Motor neuron (in vitro differentiated cells): ENCODE measurements at regions not wholly inside any gene's neighbourhood (a gene's known extent, or its start where the extent isn't known, plus 50 kb on each side); places are given as distances from the start of the nearest gene placed in this dataset.

Experiments used
- ATAC-seq, 8 experiments: fragments of 200-7000 bp; cut with Tn5 transposase; replicated peaks in 6 of 8; 2 replicates each; pipeline ENCODE4 v1.8.0; 2021; ENCODE audit warnings: mild to moderate bottlenecking in 8 of 8, moderate library complexity in 8 of 8
- H3K27ac ChIP-seq, 2 donors: fragments of 250-450 bp; sonication (Bioruptor Pico); 2 replicates each; pipeline ENCODE4 v1.9.0; 2021; ENCODE audit warnings: antibody characterized with exemption in 2 of 2, mild to moderate bottlenecking in 2 of 2, moderate library complexity in 1 of 2
- H3K4me1 ChIP-seq, 2 donors: fragments of 250-450 bp; sonication (Bioruptor Pico); replicated peaks in 1 of 2; 2 replicates each; pipeline ENCODE4 v1.6.1; 2021; ENCODE audit warnings: antibody characterized with exemption in 2 of 2, mild to moderate bottlenecking in 2 of 2, moderate library complexity in 1 of 2
- H3K4me3 ChIP-seq, 5 donors: fragments of 250-450 bp; sonication (Bioruptor Pico); 2 replicates each; pipeline ENCODE4 v1.9.0; 2021; ENCODE audit warnings: antibody characterized with exemption in 5 of 5, mild to moderate bottlenecking in 5 of 5, moderate library complexity in 4 of 5
- WGBS, 10 experiments: fragments of 450-650 bp; shearing (Covaris generic); methylation state at CpG; one replicate each; pipeline ENCODE4 v1.0.0; 2022; 5-methylcytosine and 5-hydroxymethylcytosine counted together
- in situ Hi-C, 9 experiments: fragments of 400-800 bp; cut with MboI; loops; one replicate each; pipeline ENCODE4 v1.15.0; 2021; ENCODE audit warnings: low sequenced_read_pairs in 9 of 9, low pct_unique_long_range_greater_than_20kb in 2 of 9; ENCODE audit not compliant: unreplicated experiment in 9 of 9

DNA sequence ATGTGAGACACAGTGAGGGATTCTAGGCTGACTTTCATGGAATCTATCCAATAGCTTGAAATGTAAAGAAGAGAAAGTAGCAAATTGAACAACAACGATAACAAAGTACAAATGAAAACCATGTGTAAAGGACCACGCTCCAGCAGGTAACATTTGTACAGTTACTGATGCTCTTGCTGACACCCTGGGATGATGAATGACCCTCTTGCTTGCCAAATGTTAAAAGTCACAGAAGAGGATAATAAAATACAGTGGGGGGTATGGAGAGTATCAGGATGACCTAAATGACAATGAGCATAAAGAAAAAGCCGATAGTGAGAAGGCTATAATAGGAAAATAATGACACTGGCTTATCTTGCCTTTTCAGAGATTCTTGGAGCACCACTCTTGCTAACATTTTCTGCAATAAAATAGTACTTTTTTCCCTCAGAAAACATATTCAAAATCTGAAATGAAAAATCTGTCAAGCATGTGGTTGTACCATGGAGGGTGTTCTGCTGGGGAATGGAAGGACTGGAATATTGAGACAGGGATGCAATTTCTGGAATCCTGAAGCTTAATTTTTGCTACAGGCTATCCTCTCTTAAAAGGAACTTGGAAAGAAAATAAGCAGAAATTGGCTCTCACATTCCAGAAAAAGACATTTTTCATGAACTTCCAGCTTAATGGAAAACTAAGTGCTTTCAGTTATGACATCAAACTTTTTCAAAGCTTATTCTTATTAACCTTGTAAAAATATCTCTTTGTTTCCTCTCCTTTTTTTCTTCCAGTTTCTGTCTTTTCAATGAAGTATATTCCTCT, 303.2 kb upstream of the GHITM start:
- H3K27ac ChIP-seq, result no peak overlapping the region
- in situ Hi-C loops, result no loop called here
- H3K4me3 ChIP-seq, result no peak overlapping the region
- H3K4me1 ChIP-seq, result no peaks in the 10 kb centered on the region
- no peak for ATAC-seq
- 4 to 89% (median 63%) methylated on average over 2 to 3 of the region's 3 CpGs; no CpG with 5 or more reads in 1 of the 10 experiments for WGBS, 10 experiments

DNA sequence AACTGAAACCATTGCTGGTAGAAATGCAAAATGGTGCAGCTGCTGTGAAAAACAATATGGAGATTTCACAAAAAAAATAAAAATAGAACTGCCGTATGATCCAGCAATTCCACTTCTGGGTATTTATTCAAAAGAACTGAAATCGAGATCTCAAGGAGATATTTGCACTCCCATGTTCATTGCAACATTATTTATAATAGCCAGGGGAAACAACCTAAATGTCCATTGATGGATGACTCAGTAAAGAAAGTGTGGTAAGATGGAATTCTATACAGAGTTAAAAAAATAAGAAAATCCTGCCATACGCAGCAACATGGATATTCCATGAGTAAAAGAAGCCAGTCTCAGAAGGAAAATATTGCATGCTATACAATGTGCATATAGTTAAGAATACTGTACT, 290.6 kb upstream of the GHITM start:
- peak in 2 of 8 experiments; percentile 37 to 40 for ATAC-seq
- WGBS, 10 experiments, result 0 to 100% (median 58%) methylated on average over 1 to 3 of the region's 3 CpGs

DNA sequence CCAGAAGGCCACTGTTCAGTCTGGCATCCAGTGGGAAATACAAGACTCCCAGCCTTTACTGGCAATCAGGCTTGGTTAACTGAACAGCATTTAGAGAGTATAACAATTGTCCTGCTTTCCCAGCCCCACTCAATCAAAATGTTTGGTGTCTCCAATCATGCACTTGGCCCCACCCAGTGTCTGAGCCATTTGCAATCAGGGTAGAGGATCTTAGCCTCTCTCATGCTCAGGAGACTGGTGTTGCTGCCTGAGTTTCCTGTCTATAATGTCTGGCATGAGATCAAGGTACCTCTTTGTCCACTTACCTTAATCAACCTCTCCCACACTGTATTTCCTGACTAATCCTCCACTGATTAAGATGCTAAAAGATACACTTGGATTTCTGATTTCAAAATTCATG, 290.2 kb upstream of the GHITM start:
- in situ Hi-C loops, result no loop called here

More for the DNA sequence above, 290.6 kb upstream of the GHITM start:
- Histone ChIP-seq H3K4me3 (no peak overlapping the region), H3K4me1 (no peaks in the 10 kb centered on the region), H3K27ac (no peak overlapping the region)
- in situ Hi-C loops, result no loop called here

DNA sequence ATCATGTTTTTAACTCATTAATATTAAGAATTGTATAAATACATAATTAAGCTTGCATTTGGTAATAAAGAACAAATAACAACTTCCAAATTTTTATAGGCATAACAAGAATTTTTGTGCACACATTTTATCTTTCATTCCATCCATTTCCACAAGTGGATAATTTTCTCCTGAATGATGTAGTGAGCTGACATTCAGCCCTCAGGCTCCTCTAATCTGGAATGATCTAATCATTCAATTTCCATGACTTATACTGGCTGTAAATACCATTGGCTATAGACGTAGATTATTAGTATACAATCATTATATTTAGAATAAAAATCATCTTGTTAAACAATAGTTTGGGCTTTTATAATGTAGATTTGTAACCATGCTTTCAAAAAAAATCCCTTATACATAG, 287.2 kb upstream of the GHITM start:
- no peak overlapping the region for H3K4me3 ChIP-seq
- in situ Hi-C loops, result loop anchor here in 1 of 9 experiments (25.0 kb wide), 1 partner anchor 1040 kb away; no protein-coding TSS in a partner anchor
- H3K4me1 ChIP-seq, result no peaks in the 10 kb centered on the region
- no peak for ATAC-seq
- no peak overlapping the region for H3K27ac ChIP-seq
- 11 to 100% (median 65%) methylated on average over 1 of the region's 1 CpG; no CpG with 5 or more reads in 2 of the 10 experiments for WGBS, 10 experiments

More for the DNA sequence above, 290.2 kb upstream of the GHITM start:
- no peak overlapping the region for H3K4me3 ChIP-seq
- no peaks in the 10 kb centered on the region for H3K4me1 ChIP-seq
- H3K27ac ChIP-seq, result no peak overlapping the region
- ATAC-seq, result peak in 2 of 8 experiments; percentile 51 to 54

DNA sequence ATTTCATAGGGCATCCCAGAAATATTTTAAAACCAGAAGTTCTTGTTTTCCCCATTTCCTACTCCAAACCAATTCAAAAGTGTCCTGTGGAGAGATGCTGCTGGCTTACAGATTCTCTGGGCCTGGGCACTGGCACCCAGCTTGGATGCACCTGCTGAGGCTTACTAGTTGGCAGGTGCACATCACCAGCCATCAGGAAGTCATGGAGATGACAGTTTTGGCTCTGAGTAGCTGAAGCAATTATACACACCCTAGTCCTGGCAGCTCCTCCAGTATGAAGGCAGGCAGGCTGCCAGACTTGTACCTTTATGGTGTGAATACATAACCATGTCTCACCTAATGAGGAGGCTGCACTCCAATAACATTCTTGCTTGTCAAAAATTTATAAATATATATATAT, 276.6 kb upstream of the GHITM start:
- Histone ChIP-seq H3K4me1 (peaks cover 0 to 9% of the 10 kb centered on the region in 2 donors), H3K4me3 (no peak overlapping the region), H3K27ac (no peak overlapping the region)
- in situ Hi-C loops, result loop anchor here in 1 of 9 experiments (25.0 kb wide), 1 partner anchor 1050 kb away; no protein-coding TSS in a partner anchor
- ATAC-seq, result no peak

DNA sequence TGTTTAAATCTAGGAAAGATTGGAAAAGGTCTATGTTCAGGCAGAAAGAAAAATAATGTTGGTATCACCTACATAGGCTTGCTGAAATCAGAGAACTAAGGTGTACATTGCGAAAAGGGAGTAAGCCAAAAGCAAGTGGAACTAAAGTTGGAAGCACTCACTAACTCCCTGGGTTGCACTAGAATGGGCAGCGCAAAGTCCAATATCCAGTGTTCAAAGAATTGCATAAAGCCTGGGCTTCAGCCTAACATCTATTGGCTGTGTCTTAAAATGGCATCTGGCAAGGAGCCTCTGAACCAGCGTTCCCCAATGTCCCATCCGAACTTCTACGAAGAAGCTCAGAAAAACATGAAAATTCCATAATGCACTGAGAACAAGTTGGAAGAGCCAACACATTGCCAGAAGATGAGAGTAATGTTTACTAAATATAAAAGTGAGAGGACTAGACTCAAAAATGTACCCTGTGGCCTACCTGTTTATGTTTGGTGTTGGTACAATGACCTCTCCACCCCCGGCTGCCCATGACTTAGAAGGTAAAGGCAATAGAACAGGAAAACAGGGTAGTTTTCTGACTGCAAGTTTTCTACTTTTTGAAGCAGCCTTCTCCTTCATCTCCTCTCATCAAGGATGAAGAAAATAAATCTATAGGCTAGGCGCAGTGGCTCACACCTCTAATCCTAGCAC, 275.9 kb upstream of the GHITM start:
- in situ Hi-C loops, result loop anchor here in 1 of 9 experiments (25.0 kb wide), 1 partner anchor 1051 kb away; no protein-coding TSS in a partner anchor
- H3K4me3 ChIP-seq, result no peak overlapping the region
- ATAC-seq, result no peak
- no peak overlapping the region for H3K27ac ChIP-seq
- H3K4me1 ChIP-seq, result peaks cover 0 to 9% of the 10 kb centered on the region in 2 donors
- WGBS, 10 experiments, result 10 to 100% (median 91%) methylated on average over 1 to 7 of the region's 7 CpGs

DNA sequence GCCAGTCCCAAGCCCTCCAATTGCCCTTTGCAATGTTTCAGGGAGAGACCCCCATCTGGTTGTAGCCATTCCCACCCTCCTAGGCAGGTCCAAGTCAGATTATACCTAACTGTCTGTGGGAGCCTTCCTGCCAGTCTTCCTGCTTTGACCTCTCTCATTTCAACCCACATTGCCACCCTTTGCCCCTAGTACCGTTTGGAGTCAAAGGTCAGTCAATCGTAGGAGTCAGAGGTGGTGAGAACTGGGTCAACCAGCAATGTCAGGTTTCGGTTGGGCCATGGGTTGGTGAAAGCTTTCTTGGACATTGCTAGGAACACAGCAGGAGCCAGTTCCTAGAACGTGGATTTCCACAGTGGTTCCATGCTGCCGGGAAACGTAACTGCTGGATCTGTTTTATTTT, 269.4 kb upstream of the GHITM start:
- 8 to 95% (median 87%) methylated on average over 3 to 6 of the region's 6 CpGs; no CpG with 5 or more reads in 5 of the 10 experiments for WGBS, 10 experiments
- Histone ChIP-seq H3K27ac (no peak overlapping the region), H3K4me3 (no peak overlapping the region), H3K4me1 (peaks cover 0 to 18% of the 10 kb centered on the region in 2 donors)
- ATAC-seq, result no peak
- in situ Hi-C loops, result loop anchor here in 1 of 9 experiments (25.0 kb wide), 1 partner anchor 1058 kb away; no protein-coding TSS in a partner anchor

DNA sequence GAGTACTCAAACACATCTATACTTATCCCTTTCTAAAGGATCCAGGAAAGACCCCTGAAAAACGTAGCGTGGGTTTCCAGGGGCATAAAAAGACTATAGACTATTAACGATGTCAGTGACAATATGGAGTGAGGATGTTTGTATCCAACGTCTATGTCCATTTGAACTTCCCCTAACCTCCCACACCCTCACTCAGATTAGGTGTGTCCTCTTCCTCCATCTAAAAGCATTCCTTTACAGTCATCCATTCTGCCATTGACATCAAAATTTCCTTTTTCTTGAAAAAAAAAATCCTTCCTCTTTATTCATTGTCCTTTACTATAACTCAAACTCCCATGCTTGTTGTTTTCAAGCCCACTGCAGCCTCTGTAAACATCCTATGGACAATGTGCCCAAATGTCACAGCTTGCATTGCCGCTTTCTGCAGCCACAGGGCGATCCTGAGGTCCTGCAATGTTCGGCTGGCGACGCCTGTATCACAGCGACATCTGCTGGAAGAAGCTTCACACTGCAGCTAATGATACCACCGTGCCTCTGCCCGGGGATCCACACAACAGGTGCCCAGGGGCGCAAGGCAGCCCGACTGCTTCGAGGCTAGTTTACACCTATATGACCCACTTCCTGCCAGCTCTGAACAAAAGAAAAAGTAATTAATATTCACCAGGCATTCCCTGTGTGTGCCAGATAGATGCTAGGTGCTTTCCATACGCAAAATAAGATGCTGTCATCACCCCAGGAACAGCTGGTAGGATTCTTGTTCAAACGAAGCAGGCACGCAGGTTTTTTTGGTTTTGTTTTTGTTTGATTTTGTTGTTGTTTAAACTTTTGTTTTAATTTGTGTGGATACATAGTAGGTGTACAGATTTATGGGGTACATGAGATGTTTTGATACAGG, 267.9 kb upstream of the GHITM start:
- WGBS, 10 experiments, result 0 to 52% (median 31%) methylated on average over 2 to 13 of the region's 18 CpGs; no CpG with 5 or more reads in 1 of the 10 experiments
- in situ Hi-C loops, result loop anchor here in 1 of 9 experiments (25.0 kb wide), 1 partner anchor 1059 kb away; no protein-coding TSS in a partner anchor

DNA sequence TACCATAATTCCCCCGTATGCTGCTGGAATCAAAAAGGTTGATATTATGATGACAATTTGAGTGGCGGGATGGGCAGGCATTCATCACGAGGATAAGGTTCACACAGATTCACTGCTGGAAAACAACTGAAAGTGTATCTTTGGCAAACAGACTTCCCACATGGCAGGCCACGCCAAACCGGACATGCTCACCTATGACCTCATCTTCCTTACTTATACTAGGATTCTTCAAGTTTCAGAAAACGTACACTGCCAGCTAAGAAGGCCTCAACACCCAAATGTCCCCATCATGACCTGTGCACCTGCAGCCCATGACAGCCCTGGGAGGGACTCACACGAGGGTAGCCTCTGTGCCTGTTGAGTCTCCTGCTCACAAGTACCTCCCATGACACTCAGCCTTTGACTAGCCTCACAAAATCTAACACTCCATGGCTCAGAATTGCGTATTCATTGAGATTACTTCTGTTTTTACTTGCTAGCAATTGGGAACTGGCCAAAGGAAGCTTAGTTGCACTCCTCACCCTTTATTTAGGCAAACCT, 259.0 kb upstream of the GHITM start:
- no peak overlapping the region for H3K4me3 ChIP-seq
- in situ Hi-C loops, result no loop called here
- no peaks in the 10 kb centered on the region for H3K4me1 ChIP-seq
- WGBS, 10 experiments, result 0 to 86% (median 79%) methylated on average over 1 to 7 of the region's 8 CpGs; no CpG with 5 or more reads in 2 of the 10 experiments
- ATAC-seq, result no peak
- no peak overlapping the region for H3K27ac ChIP-seq

More for the DNA sequence above, 267.9 kb upstream of the GHITM start:
- H3K4me1 ChIP-seq, result peaks cover 0 to 15% of the 10 kb centered on the region in 2 donors
- no peak overlapping the region for H3K27ac ChIP-seq
- ATAC-seq, result peak; percentile 87 to 99 (median 94)
- H3K4me3 ChIP-seq, result no peak overlapping the region

DNA sequence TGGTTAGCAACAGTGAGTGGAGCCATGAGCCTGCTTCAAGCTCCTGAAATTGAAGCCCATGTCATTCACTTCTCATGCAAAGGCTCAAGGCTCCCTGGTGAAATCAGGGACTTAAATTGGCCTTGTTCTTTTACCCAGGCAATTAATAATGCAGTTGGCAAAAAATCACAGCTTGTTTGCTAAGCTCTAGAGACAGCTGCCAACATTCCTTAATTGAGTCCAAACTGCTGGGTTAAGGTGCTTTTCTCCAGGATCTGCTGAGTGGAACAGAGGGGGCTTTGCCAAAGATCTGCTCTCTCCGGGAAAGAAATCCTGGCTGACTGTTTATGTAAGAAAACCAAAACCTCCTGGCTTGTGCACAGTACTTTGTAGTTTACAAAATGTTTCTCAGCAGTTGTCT, 257.6 kb upstream of the GHITM start:
- Histone ChIP-seq H3K4me3 (no peak overlapping the region), H3K27ac (no peak overlapping the region), H3K4me1 (no peaks in the 10 kb centered on the region)
- in situ Hi-C loops, result no loop called here
- 0 to 100% (median 67%) methylated on average over 1 of the region's 1 CpG; no CpG with 5 or more reads in 3 of the 10 experiments for WGBS, 10 experiments
- no peak for ATAC-seq

DNA sequence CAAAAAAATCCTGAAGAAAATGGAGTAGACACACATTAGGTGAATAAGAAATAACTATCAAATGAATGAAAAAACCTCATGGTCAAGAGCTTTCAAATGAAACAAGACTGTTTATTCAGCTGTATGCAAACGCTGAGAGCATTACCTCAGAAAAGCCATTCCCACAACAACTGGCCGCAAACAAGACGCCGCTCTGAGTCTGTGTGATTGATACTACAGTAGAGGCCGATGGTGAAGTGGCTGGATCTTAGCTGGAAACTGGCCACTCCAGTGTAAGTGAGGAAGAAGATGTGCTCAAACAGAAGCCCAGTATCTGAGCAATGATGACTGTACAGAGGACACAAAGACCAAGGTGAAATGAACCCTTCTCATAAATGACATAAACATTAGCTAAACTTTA, 252.4 kb upstream of the GHITM start:
- H3K4me3 ChIP-seq, result no peak overlapping the region
- H3K27ac ChIP-seq, result no peak overlapping the region
- in situ Hi-C loops, result no loop called here
- peak in 2 of 8 experiments; percentile 29 to 74 for ATAC-seq
- WGBS, 10 experiments, result 12 to 87% (median 71%) methylated on average over 1 to 5 of the region's 5 CpGs; no CpG with 5 or more reads in 1 of the 10 experiments
- H3K4me1 ChIP-seq, result no peaks in the 10 kb centered on the region

DNA sequence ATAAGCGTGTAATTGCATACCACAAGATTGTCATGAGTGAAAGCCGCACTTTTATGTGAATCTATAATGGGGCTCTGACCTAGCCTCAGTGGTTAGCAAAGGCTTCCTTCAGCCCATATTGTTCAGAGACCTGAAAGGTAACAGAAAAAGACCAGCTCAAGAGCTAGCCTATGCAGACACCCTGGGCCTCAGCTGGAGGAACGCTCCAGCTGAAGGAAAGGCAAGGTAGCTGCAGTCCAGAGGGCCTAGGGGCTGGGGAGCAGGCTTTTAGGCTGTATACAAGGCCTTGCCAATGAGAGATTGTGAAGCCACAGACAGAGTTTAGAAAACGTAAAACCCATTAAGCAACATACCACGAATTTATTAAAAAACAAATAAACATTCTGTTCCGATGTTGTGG, 246.6 kb upstream of the GHITM start:
- in situ Hi-C loops, result no loop called here
- Histone ChIP-seq H3K4me3 (no peak overlapping the region), H3K4me1 (no peaks in the 10 kb centered on the region), H3K27ac (no peak overlapping the region)
- 11 to 100% (median 83%) methylated on average over 2 to 6 of the region's 6 CpGs for WGBS, 10 experiments
- ATAC-seq, result no peak
